ENCODE measurements at regions not wholly inside any gene's neighbourhood (a gene's known extent, or its start where the extent isn't known, plus 50 kb on each side); places are given as distances from the start of the nearest gene placed in this dataset.

GRCh38 chr10:130708465-130709070, 572.4 kb downstream of the GLRX3 start:
- Histone ChIP-seq H3K36me3 (no peaks in the 10 kb centered on the region), H3K4me1 (ENCODE audit: control insufficient read depth in 1 of 2, insufficient read depth in 1 of 2, low read depth in 1 of 2, low read length in 1 of 2) (no peaks in the 10 kb centered on the region), H3K9me3 (no peaks in the 10 kb centered on the region), H3K4me3 (ENCODE audit: low read depth in 1 of 2, low read length in 1 of 2) (no peak overlapping the region), H3K27me3 (no peaks in the 10 kb centered on the region), H3K27ac (no peak overlapping the region)
- no peak for TF ChIP-seq CTCF (IDR thresholded peaks at IDR 0.05)

GRCh38 chr10:130709415-130709814, 573.2 kb downstream of the GLRX3 start:
- H3K9me3 ChIP-seq, result no peaks in the 10 kb centered on the region
- H3K4me3 ChIP-seq (ENCODE audit: low read depth in 1 of 2, low read length in 1 of 2), result no peak overlapping the region
- no peaks in the 10 kb centered on the region for H3K27me3 ChIP-seq
- no peak for TF ChIP-seq CTCF (IDR thresholded peaks at IDR 0.05)
- H3K36me3 ChIP-seq, result no peaks in the 10 kb centered on the region
- H3K4me1 ChIP-seq (ENCODE audit: control insufficient read depth in 1 of 2, insufficient read depth in 1 of 2, low read depth in 1 of 2, low read length in 1 of 2), result no peaks in the 10 kb centered on the region
- H3K27ac ChIP-seq, result no peak overlapping the region

GRCh38 chr10:130711072-130711471, 574.9 kb downstream of the GLRX3 start:
- H3K27ac ChIP-seq, result no peak overlapping the region
- no peaks in the 10 kb centered on the region for H3K9me3 ChIP-seq
- no peak overlapping the region for H3K4me3 ChIP-seq (ENCODE audit: low read depth in 1 of 2, low read length in 1 of 2)
- H3K27me3 ChIP-seq, result no peaks in the 10 kb centered on the region
- H3K4me1 ChIP-seq (ENCODE audit: control insufficient read depth in 1 of 2, insufficient read depth in 1 of 2, low read depth in 1 of 2, low read length in 1 of 2), result no peaks in the 10 kb centered on the region
- TF ChIP-seq CTCF (IDR thresholded peaks at IDR 0.05), result no peak
- H3K36me3 ChIP-seq, result no peaks in the 10 kb centered on the region

- Histone ChIP-seq H3K27me3 (no peaks in the 10 kb centered on the region), H3K27ac (no peak overlapping the region), H3K4me3 (ENCODE audit: low read depth in 1 of 2, low read length in 1 of 2) (no peak overlapping the region), H3K36me3 (no peaks in the 10 kb centered on the region), H3K4me1 (ENCODE audit: control insufficient read depth in 1 of 2, insufficient read depth in 1 of 2, low read depth in 1 of 2, low read length in 1 of 2) (no peaks in the 10 kb centered on the region), H3K9me3 (no peaks in the 10 kb centered on the region)
- no peak for TF ChIP-seq CTCF (IDR thresholded peaks at IDR 0.05)
Measured at GRCh38 chr10:130713135-130713534, 576.9 kb downstream of the GLRX3 start.

GRCh38 chr10:130713731-130714130, 577.5 kb downstream of the GLRX3 start:
- no peak for TF ChIP-seq CTCF (IDR thresholded peaks at IDR 0.05)
- Histone ChIP-seq H3K27ac (no peak overlapping the region), H3K27me3 (no peaks in the 10 kb centered on the region), H3K36me3 (no peaks in the 10 kb centered on the region), H3K4me1 (ENCODE audit: control insufficient read depth in 1 of 2, insufficient read depth in 1 of 2, low read depth in 1 of 2, low read length in 1 of 2) (no peaks in the 10 kb centered on the region), H3K9me3 (no peaks in the 10 kb centered on the region), H3K4me3 (ENCODE audit: low read depth in 1 of 2, low read length in 1 of 2) (no peak overlapping the region)
